ENCODE measurements at regions not wholly inside any gene's neighbourhood (a gene's known extent, or its start where the extent isn't known, plus 50 kb on each side); places are given as distances from the start of the nearest gene placed in this dataset.
"Not testable (repeated sequence)": the region's sequence is repeated elsewhere in the genome, so short reads cannot be mapped to it uniquely, and the experiment has no call there.

DNA sequence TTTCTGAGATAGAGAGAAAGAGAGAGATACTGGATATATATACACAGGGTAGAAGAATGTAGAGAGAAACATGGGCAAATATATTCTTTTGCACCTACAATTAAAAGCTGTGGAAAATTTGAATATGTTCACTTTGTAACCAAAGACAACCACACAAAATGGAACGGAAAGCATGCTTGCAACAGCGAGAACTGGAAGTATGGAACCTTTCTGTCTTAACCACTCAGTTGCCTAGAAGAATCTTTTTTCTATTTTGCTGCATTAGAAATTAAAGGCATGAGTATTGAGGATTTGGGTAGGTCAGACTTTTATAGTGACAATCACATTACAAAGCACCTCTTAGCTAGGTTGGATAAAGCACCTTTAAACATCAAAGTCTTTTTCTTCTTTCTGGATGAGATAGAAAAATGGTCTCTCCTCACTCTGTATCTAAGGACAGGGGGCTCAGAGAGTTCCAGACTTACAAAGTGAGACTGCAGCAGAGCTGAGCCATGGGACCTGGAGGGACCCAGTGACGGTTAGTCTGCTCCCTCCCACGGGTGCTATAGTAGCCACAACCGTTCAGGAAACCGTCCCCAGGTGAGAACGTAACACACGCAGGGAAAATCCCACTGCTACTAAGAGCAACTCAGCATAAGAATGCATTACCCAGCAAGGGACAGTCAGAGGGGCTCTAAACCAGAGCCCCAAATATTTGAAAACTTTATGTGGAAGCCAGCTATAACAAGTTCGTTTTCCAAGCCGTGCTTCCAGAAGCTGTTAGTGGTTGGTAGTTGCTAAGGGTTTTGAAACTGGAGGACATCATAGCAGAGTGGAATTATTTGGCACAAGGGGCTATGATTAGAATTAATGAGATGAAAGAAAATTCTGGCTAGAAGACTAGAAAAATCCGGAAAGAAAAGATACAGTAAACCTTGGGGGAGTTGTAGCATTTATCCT lies 97.1 kb downstream of the DAD1 start:
- no peak for DNase-seq

DNA sequence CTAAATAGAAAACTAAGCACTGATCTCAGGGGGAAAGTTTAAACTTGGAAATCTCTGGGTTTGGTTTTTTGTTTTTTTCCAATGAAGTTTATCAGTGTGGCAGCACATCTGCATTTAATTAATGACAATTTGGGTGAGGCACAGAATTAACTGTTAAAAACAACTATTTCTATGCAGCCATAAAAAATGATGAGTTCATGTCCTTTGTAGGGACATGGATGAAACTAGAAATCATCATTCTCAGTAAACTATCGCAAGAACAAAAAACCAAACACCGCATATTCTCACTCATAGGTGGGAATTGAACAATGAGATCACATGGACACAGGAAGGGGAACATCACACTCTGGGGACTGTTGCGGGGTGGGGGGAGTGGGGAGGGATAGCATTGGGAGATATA lies 98.0 kb downstream of the DAD1 start:
- not testable (repeated sequence) for DNase-seq

DNA sequence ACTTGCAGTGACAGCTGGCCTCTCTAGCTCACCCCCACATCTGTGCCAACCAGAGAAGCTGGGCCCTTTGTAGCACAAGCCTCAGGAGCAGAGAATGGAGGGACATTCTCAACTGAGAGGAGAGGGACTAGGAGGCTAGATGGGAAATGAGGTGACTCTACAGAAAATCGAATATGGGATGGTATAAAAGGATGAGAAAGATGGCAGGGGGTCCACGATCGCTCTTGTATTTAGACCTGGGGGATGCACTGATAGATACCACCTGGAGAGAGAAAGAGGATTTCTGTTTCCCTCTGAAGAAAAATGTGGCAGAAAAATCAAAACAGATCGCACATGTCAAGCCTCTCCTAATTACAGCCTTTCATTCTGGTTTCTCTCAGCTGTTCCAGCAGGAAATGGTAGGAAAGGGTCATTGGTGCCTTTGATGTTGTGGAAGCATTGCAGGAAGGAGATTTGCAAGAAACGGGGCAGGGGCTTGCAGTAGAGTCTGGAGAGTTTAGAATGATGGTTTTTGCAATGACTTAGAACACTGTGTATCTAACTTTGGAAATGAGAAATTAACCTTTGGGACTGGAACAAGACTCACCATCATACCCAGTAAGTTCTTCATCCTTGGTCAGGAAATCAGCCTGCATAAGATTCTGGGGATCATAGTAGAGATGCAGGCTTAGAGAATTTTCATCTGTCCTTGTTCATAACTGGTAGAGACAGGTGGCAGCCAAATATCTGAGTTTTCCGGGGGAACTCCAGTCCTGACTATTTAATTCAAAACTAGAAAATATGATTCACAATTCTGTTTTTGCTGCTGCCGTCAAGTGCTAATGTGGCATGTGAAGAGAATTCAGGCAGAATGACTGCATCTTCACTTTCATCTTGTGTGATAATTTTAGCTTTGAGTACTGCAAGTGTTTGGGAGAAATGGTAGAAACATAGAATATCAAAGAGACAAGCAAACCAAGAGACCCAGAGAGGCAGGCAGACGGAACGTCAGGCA lies 98.8 kb downstream of the DAD1 start:
- DNase-seq, result no peak

DNA sequence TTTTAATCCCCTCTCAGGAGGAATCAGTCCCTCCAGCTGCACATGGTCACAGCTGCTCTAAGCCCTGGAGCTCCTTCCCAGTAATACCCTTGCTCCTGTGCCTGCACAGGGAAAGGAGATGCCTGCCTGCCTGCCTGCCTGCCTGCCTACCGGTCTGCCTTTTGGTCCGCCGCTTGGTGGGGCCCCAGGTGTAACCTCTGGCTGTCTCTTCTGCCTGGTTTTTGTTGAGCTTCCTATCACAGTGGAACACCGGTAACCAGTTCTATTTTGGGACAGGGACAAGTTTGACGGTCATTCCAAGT lies 99.8 kb downstream of the DAD1 start:
- no peak for DNase-seq

DNA sequence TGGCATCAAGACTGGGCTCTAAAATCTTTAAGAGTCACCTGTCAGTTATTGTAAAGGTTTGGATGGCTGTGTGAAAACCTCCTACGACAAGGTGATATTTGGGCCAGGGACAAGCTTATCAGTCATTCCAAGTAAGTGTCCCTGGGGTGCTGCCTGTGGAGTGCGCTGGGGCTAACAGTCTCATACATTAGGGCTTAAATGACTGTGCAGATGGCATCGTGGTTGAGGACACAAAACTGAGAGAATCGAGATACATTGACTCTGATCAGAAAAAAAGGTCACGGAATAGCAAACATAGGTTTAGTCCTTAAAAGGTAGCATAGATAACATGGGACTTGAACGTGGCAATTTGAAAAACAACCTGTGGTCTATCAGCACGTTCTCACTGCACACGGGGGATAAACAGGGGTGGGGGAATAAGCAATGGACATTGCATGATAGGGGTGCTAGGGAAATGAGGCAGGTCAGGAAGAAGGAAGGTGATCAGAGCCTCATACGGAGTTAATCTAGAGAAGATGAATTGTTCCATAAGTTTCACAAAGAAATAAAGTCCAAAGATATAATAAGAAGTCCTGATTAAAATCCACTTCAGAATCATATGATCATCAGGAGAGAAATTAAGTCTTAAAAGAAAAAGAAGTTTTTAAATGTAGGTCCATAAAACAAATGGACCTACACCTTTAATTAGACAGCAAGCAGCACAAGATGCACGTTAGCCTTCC lies 100.3 kb downstream of the DAD1 start:
- no peak for DNase-seq

DNA sequence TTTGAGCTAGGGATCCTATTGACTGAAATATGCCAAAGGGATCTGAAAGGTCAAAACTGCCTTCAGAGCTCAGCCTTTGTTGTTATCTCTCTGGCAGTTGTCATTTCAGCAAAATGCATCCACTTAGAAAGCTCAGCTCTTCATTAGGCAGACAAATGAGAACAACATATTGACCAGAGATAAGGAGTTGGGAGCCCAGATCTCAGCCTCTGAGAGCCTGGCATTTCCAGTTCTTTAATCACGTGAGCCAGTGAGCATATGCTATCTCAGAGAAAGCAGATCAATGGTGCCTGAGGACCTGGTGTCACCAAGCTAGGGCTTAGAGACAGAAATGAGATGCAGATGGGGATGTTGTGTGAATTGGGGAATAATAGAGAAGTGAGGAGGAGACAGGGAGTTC lies 101.1 kb downstream of the DAD1 start:
- DNase-seq, result no peak

DNA sequence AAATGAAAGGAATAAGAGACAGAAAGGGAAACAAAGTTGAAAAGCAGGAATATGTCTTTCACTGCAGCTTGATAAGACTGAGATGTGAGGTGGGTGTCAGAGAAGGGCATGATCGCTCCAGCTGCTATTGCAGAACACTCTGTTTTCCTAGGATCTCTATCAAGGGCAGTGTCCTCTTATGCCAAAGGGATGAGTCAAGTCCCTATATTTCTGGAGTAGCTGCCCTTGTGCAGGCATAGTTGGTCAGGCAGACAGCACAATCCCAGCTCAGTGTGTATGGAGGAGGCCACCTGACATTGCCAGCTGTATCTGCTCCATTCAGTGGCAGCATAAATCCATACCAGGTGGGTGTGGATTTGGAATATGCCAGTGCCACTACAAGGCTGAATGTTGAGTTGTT lies 101.6 kb downstream of the DAD1 start:
- no peak for DNase-seq

DNA sequence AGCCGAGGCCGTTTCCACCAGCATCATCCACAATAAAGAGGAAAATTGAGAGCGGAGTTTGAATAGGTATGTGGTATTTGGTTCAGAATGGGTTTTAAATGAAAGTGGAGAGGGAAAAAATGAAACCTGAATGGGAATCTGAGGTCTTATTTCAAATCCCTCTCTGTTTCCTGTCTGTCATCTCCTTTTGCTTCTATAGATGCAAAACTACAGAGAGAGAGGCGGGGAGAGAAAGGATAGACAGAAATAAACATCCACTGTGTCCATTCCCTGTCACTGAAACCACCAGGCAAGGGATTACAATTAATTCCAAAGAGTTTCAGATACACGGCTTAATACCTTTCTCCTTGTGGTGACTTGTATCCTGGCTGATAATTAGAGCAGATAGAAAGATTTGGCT lies 102.3 kb downstream of the DAD1 start:
- no peak for DNase-seq

DNA sequence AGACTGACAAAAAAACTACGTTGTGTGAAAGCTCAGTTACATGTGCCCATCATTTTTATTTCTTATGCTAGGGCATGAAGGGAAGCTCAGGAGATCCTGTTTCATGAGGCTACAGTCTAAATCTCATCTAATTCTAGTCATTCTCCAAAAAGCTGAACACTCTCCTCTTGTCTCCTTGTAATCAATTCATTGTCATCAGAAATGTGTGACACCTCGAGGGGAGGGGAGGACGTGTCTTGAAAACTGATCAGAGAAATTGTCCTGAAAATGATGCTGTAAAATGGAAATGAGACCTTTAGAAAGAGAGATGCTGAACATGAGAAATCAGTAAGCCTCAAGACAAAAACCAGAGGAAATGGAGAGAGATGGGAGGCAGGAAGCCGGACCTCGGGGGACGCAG lies 103.4 kb downstream of the DAD1 start:
- no peak for DNase-seq

DNA sequence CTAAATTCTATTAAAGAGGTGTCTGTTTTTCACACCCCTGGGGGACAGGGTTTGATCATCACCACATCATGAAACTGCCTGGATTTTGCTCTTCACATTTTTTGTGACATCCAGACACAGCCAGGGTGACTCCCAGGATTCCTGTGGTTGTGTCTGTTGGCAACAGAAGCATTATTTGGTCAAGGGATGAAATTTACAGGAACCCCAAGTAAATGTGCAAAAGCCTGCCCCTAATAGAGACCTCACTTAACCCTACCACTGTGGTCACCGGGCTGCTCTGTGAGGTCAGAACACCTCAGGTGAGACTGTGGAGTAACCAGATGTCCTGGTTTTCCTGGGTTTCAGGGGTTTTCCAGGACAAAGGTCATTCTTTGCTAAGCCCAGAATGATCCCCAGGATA lies 103.8 kb downstream of the DAD1 start:
- DNase-seq, result no peak

DNA sequence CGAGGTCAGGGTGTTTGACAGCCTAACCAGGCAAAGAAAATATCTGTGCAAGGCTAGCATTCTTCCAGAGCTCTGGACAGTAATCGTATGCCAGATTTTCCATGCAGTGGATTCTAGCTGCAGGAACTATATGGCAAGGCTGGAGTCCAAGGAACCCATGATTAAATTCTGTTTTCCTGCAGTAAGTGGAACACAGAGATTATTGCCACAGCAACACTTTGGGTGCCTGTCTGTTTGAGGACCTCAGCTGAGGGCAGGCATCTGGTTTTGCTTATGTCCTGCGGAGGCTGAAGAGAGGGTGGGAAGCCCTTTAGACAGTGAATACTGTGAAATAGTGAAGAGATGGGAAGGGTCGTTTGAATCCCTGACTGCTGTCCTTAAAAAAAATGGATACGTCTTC lies 104.4 kb downstream of the DAD1 start:
- no peak for DNase-seq

DNA sequence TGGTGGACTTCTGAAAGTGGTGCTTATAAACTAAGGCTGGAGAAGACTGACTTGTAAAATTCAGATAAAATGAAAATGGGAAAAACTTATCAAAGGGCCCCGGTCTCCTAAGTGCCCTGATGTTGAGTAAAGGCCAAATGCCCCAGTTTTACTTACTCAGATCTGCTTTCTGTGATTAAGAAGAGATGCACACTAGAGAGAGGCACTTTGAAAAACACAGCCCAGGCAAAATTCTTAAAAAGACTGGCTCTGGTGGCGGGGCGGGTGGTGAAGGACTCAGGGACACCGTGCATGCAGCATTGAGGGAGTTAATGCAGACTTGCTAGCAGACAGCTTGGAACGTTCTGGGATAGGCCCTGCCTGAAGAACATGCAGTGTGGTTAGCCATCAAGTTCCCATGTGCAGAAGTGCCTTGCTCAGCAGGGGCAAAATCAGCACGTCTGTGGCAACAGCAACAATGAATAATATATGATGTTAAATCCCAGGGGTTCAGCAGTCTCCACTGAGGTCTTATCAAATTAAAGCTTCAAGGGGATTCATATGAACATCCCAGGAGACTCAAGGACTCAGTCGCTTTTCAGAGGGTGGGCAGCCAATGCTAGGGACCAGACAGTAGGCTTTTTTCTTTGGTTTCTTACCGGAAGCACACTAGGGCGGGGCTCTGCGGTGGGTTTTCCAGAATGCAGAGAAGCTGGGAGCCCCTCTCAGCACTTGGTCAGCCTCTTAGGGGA lies 105.0 kb downstream of the DAD1 start:
- no peak for DNase-seq

DNA sequence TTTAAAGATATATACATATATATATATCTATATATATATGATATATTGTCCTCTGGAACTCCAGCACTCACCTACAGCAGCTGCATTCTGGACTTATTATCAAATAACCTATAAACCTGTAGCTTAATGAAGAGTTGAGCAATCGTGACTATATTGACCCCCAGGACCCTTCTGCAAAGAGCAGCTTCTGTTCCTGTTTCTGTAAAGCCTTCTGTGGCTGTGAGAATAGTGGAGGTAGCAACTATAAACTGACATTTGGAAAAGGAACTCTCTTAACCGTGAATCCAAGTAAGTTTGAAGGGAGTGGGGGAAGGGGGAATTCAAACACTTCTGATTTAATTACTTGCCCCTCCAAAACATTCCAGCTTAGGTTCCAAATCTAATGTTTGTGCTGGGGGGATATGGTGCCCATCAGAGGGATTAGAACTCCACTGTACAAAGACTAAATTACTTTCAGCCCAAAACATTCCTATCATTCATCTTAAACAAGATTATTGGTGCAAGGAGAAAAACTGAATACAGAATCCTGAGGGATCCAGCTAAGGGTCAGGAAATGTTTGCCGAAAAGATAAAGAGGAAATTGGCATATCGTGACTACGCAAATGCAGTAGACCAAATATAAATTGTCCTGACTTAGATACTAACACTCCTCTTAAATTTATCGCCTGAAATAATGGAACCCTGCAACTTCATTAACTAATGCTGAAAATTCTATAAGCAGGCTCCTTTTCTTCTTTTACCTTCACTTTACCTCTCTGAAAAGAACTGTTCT lies 106.1 kb downstream of the DAD1 start:
- no peak for DNase-seq

DNA sequence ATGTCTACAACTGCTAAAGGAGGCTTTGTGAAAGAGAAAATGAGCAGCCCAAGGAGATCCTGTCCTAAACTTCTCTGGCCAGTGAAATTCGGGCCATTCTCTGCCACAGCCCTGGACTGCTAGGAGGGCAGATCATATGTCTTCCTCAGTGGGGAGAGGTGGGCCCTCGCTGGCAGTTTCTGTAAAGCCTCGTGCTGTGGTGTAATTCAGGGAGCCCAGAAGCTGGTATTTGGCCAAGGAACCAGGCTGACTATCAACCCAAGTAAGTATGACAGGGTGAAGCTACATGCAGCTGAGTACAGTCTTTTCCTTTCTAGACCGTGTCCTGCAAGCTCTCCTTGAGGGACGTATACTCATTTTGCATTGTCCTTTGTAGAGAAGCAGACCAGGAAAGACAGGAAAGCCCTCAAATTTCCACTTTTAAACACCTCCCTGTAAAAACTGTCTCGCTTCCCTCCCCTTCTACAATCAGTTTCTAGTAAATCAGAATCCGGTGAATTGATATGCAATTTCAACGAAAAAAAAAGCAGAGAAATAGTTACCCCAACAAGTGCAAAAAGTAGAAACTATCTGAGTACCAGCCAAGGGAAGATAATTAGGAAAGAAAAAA lies 106.8 kb downstream of the DAD1 start:
- DNase-seq, result no peak

DNA sequence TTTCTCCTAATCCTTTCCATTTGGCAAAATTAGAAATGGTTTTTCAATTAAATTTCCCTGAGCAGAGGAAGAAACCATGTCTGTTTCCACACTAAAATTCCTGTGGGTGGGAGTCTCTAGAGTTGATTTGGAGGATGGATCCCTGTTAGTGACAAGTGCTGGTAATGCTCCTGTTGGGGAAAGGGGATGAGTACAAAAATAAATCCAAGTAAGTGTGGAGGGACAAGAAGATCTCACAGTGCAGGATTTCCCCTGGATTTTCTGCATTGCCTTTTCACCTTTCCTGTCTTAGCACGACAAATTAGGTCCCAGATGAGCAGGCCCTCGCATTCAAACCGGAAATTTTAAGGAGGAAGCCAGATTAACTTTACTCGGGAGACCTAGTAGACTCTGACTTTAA lies 107.5 kb downstream of the DAD1 start:
- DNase-seq, result no peak

DNA sequence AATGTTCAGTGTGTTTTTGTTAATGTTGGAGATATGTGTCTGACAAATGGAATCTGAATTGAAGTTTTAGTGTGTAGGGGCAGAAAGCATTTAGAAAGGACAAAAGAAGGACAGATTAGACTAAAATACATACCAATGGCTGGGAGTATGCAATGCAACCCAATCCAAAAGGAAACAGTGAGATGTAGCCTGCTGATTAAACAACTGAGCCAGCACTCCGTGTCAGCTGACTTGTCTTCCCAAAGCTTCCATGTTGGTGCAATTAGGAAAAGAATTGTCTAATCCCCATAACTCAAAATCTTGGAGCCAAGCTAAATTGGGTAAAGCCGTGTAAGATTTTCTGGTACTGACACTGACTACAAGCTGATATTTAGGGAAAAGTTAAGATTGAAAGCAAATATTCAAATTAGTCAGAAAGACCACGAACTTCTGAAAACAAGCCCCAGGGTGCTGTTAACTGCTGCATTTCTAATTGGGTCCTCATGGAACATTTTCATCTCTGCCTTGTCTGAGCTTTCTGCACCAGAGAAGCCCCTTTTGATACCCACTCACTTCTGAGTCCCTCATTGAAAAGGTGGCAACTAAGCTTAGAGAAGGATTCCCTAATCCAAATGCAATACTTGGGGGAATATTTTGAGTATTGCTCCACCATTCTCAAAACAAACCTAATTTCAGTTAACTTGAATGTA lies 109.1 kb downstream of the DAD1 start:
- DNase-seq, result no peak

DNA sequence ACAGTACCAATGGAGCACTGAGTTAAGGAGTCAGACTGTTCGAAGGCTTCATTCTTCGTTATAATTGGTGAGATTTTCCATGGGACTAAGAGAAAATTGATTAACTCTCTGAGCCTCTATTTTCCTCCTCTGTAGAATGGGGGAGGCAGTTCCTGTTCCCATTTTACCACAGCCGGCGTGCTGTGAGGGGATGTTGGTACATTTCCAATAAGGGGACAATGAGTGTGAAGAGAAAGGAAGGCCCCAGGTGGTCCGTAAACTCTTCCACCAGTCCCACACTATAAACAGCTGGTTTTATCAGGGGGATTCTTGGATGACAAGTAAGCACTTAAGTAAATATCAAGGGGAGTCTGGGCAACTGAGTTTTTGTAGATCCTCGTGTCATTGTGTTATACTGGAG lies 109.9 kb downstream of the DAD1 start:
- DNase-seq, result no peak

DNA sequence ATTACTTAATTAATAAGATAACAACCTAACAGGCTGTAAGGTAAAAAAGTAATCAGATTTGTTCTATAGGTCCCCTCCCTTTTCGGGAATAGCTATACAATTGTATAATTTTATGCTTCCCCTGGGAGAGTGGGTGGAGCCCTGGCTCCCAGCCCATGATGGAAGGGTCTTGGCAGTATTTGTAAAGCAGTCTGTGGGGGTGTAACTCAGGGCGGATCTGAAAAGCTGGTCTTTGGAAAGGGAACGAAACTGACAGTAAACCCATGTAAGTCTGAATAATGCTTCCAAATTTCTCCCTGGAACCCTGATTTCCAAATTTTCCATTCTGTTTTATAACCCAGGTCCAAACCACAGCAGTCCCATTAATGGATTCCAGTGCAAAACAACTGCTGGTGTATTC lies 110.4 kb downstream of the DAD1 start:
- DNase-seq, result no peak

DNA sequence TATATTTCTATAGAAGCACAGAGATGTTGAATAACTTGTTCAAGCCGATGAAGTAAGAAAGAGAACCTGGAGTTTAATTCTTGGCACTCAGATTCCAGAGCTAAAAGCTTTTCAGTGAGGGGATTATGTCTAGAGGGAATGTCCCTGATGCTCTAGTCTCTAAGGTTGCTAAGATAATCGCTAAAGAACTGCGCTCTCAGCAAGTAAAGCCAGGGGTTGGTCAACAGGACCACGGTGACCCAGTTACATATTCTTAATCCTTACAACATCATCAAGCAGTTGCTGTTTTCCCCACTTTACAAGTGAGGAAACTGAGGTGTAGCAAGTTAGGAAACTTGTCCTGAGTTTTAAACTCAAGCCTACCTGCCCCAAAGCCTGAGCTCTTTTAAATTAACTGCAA lies 110.8 kb downstream of the DAD1 start:
- DNase-seq, result no peak

DNA sequence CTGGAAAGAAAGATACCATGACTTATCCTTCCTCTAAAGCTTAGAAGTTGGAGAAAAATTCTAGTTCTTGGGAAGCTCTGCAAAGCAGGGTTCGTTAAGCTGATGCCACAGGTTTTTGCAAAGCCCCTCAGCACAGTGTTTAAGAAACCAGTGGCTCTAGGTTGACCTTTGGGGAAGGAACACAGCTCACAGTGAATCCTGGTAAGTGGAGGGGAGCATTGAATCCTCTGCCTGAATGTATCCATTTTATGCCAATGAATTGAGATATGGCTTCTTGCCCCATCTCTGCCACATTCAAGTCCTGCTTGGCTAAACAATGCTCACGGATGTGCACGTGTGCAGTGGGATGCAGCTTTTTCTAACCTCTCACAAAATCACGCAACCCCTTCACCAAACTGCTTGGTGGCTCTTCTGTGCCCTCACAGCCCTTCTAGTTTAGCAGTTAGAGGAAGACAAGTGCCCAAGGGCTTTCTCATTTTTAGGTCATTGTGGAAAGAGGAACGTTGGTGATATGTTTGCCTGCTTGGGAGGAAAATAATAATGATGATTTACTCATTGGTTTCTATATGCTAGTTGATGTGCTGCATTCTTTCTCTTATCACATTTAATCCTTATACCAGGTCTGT lies 111.3 kb downstream of the DAD1 start:
- no peak for DNase-seq

Measured in stimulated activated CD4-positive, alpha-beta T cell treated with anti-CD3 and anti-CD28 coated beads, Interleukin-15, amount 100 ng/mL, for 24 hours (primary cell).